Stomach (tissue), 4 donors: ENCODE measurements at regions not wholly inside any gene's neighbourhood (a gene's known extent, or its start where the extent isn't known, plus 50 kb on each side); places are given as distances from the start of the nearest gene placed in this dataset.

Experiments used
- CTCF ChIP-seq, 7 experiments: fragments of 450-650 bp in 4 of 7; fragments of 200-600 bp in 3 of 7; sonication (generic) in 3 of 7; IDR thresholded peaks; one replicate each; pipeline ENCODE4 v1.5.1; 2016 to 2019; ENCODE audit warnings: antibody characterized with exemption in 7 of 7, control low read depth in 2 of 7, mild to moderate bottlenecking in 1 of 7
- POLR2A ChIP-seq, 4 donors: fragments of 450-650 bp; IDR thresholded peaks; one replicate each; pipeline ENCODE4 v1.6.1; 2016; ENCODE audit warnings: antibody characterized with exemption in 4 of 4, control low read depth in 2 of 4, mild to moderate bottlenecking in 1 of 4, moderate library complexity in 1 of 4
- POLR2AphosphoS5 ChIP-seq, 3 donors: sonication (generic); formaldehyde crosslinking; IDR thresholded peaks; one replicate each; pipeline ENCODE4 v1.6.1; 2016; ENCODE audit warnings: antibody characterized with exemption in 3 of 3

DNA sequence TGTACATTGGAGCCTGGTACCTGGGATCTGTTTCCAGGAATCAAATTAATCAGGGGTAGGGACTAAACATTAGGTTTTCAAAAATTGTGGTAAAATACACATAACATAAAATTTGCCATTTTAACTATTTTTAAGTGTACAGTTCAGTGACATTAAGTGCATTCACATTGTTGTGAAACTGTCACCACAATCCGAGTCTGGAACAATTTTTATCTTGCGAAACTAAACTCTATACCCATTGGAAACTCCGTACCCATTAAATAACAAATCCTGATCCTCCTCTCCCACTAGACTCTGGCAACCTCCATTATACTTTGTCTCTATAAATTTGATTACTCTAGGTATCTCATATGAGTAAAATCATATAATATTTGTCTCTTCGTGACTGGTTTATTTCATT, 486.2 kb downstream of the GADD45G start:
- TF ChIP-seq CTCF (IDR thresholded peaks at IDR 0.05) (no peak), POLR2A (IDR thresholded peaks at IDR 0.05) (no peak), POLR2AphosphoS5 (IDR thresholded peaks at IDR 0.05) (no peak)
